ENCODE measurements at regions not wholly inside any gene's neighbourhood (a gene's known extent, or its start where the extent isn't known, plus 50 kb on each side); places are given as distances from the start of the nearest gene placed in this dataset.

- Histone ChIP-seq H3K27ac (ENCODE audit: low read depth, low read length) (no peak overlapping the region), H3K9me3 (ENCODE audit: insufficient read depth, low read depth, low read length) (no peaks in the 10 kb centered on the region), H3K27me3 (ENCODE audit: insufficient read depth, low read length) (no peaks in the 10 kb centered on the region), H3K36me3 (ENCODE audit: insufficient read depth, low read length) (no peaks in the 10 kb centered on the region), H3K9ac (ENCODE audit: low read depth, low read length) (no peak overlapping the region), H3K4me1 (ENCODE audit: insufficient read depth, low read length) (0 out of 2 replicates have a peak, but pooled peaks cover 3% of the 10 kb centered on the region), H3K4me3 (ENCODE audit: low read length) (no peak overlapping the region)
- WGBS = 50% methylated on average over 4 of the region's 5 CpGs
Measured at GRCh38 chr3:137259701-137260100, 301.9 kb downstream of the IL20RB start.

GRCh38 chr3:137264071-137264820, 306.5 kb downstream of the IL20RB start:
- Histone ChIP-seq H3K36me3 (ENCODE audit: insufficient read depth, low read length) (no peaks in the 10 kb centered on the region), H3K4me1 (ENCODE audit: insufficient read depth, low read length) (peaks cover 7% of the 10 kb centered on the region; the same call in 1 of the 2 replicates), H3K9me3 (ENCODE audit: insufficient read depth, low read depth, low read length) (no peaks in the 10 kb centered on the region), H3K4me3 (ENCODE audit: low read length) (no peak overlapping the region), H3K27me3 (ENCODE audit: insufficient read depth, low read length) (no peaks in the 10 kb centered on the region), H3K27ac (ENCODE audit: low read depth, low read length) (no peak overlapping the region), H3K9ac (ENCODE audit: low read depth, low read length) (no peak overlapping the region)
- 77% methylated on average over 14 of the region's 14 CpGs for WGBS

GRCh38 chr3:137264843-137265330, 307.1 kb downstream of the IL20RB start:
- WGBS = 93% methylated on average over 3 of the region's 3 CpGs
- H3K27ac ChIP-seq (ENCODE audit: low read depth, low read length) = no peak overlapping the region
- H3K36me3 ChIP-seq (ENCODE audit: insufficient read depth, low read length) = no peaks in the 10 kb centered on the region
- H3K27me3 ChIP-seq (ENCODE audit: insufficient read depth, low read length) = no peaks in the 10 kb centered on the region
- no peak overlapping the region for H3K9ac ChIP-seq (ENCODE audit: low read depth, low read length)
- peaks cover 10% of the 10 kb centered on the region for H3K4me1 ChIP-seq (ENCODE audit: insufficient read depth, low read length)
- no peak overlapping the region for H3K4me3 ChIP-seq (ENCODE audit: low read length)
- H3K9me3 ChIP-seq (ENCODE audit: insufficient read depth, low read depth, low read length) = no peaks in the 10 kb centered on the region

- Histone ChIP-seq H3K9ac (ENCODE audit: low read depth, low read length) (no peak overlapping the region), H3K36me3 (ENCODE audit: insufficient read depth, low read length) (no peaks in the 10 kb centered on the region), H3K27ac (ENCODE audit: low read depth, low read length) (no peak overlapping the region), H3K4me3 (ENCODE audit: low read length) (no peak overlapping the region), H3K27me3 (ENCODE audit: insufficient read depth, low read length) (no peaks in the 10 kb centered on the region), H3K4me1 (ENCODE audit: insufficient read depth, low read length) (peaks cover 8% of the 10 kb centered on the region), H3K9me3 (ENCODE audit: insufficient read depth, low read depth, low read length) (no peaks in the 10 kb centered on the region)
Measured at GRCh38 chr3:137282871-137283270, 325.1 kb downstream of the IL20RB start.

GRCh38 chr3:137285924-137286323, 328.1 kb downstream of the IL20RB start:
- H3K4me1 ChIP-seq (ENCODE audit: insufficient read depth, low read length) = peaks cover 8% of the 10 kb centered on the region
- no peak overlapping the region for H3K4me3 ChIP-seq (ENCODE audit: low read length)
- no peaks in the 10 kb centered on the region for H3K36me3 ChIP-seq (ENCODE audit: insufficient read depth, low read length)
- no peak overlapping the region for H3K9ac ChIP-seq (ENCODE audit: low read depth, low read length)
- no peak overlapping the region for H3K27ac ChIP-seq (ENCODE audit: low read depth, low read length)
- no peaks in the 10 kb centered on the region for H3K9me3 ChIP-seq (ENCODE audit: insufficient read depth, low read depth, low read length)
- no peaks in the 10 kb centered on the region for H3K27me3 ChIP-seq (ENCODE audit: insufficient read depth, low read length)
- 90% methylated on average over 2 of the region's 2 CpGs for WGBS

GRCh38 chr3:137293086-137293485, 335.3 kb downstream of the IL20RB start:
- Histone ChIP-seq H3K4me3 (ENCODE audit: low read length) (no peak overlapping the region), H3K36me3 (ENCODE audit: insufficient read depth, low read length) (no peaks in the 10 kb centered on the region), H3K9ac (ENCODE audit: low read depth, low read length) (no peak overlapping the region), H3K27me3 (ENCODE audit: insufficient read depth, low read length) (no peaks in the 10 kb centered on the region; the same call in 1 of the 2 replicates), H3K4me1 (ENCODE audit: insufficient read depth, low read length) (peaks cover 27% of the 10 kb centered on the region), H3K27ac (ENCODE audit: low read depth, low read length) (no peak overlapping the region), H3K9me3 (ENCODE audit: insufficient read depth, low read depth, low read length) (no peaks in the 10 kb centered on the region)
- 85% methylated on average over 1 of the region's 1 CpG for WGBS

- Histone ChIP-seq H3K4me3 (ENCODE audit: low read length) (no peak overlapping the region), H3K36me3 (ENCODE audit: insufficient read depth, low read length) (no peaks in the 10 kb centered on the region), H3K4me1 (ENCODE audit: insufficient read depth, low read length) (peaks cover 27% of the 10 kb centered on the region), H3K9me3 (ENCODE audit: insufficient read depth, low read depth, low read length) (no peaks in the 10 kb centered on the region), H3K9ac (ENCODE audit: low read depth, low read length) (no peak overlapping the region), H3K27ac (ENCODE audit: low read depth, low read length) (no peak overlapping the region; the same call in 1 of the 2 replicates), H3K27me3 (ENCODE audit: insufficient read depth, low read length) (no peaks in the 10 kb centered on the region; the same call in 1 of the 2 replicates)
- 79% methylated on average over 5 of the region's 5 CpGs for WGBS
Measured at GRCh38 chr3:137294139-137294538, 336.4 kb downstream of the IL20RB start.

- Histone ChIP-seq H3K4me3 (ENCODE audit: low read length) (no peak overlapping the region), H3K27ac (ENCODE audit: low read depth, low read length) (no peak overlapping the region; the same call in 1 of the 2 replicates), H3K4me1 (ENCODE audit: insufficient read depth, low read length) (peaks cover 27% of the 10 kb centered on the region), H3K27me3 (ENCODE audit: insufficient read depth, low read length) (no peaks in the 10 kb centered on the region; the same call in 1 of the 2 replicates), H3K36me3 (ENCODE audit: insufficient read depth, low read length) (no peaks in the 10 kb centered on the region), H3K9ac (ENCODE audit: low read depth, low read length) (no peak overlapping the region), H3K9me3 (ENCODE audit: insufficient read depth, low read depth, low read length) (no peaks in the 10 kb centered on the region)
- WGBS = no CpG with 5 or more reads among the region's 1 CpG
Measured at GRCh38 chr3:137294839-137295238, 337.1 kb downstream of the IL20RB start.

GRCh38 chr3:137295336-137295735, 337.6 kb downstream of the IL20RB start:
- Histone ChIP-seq H3K36me3 (ENCODE audit: insufficient read depth, low read length) (no peaks in the 10 kb centered on the region), H3K9me3 (ENCODE audit: insufficient read depth, low read depth, low read length) (no peaks in the 10 kb centered on the region), H3K27ac (ENCODE audit: low read depth, low read length) (no peak overlapping the region), H3K9ac (ENCODE audit: low read depth, low read length) (no peak overlapping the region), H3K4me1 (ENCODE audit: insufficient read depth, low read length) (peaks cover 27% of the 10 kb centered on the region), H3K4me3 (ENCODE audit: low read length) (no peak overlapping the region), H3K27me3 (ENCODE audit: insufficient read depth, low read length) (no peaks in the 10 kb centered on the region; the same call in 1 of the 2 replicates)
- WGBS = 89% methylated on average over 3 of the region's 3 CpGs

GRCh38 chr3:137296116-137296515, 338.3 kb downstream of the IL20RB start:
- H3K9me3 ChIP-seq (ENCODE audit: insufficient read depth, low read depth, low read length) = no peaks in the 10 kb centered on the region
- H3K4me1 ChIP-seq (ENCODE audit: insufficient read depth, low read length) = peaks cover 27% of the 10 kb centered on the region
- no peaks in the 10 kb centered on the region; the same call in 1 of the 2 replicates for H3K27me3 ChIP-seq (ENCODE audit: insufficient read depth, low read length)
- H3K36me3 ChIP-seq (ENCODE audit: insufficient read depth, low read length) = no peaks in the 10 kb centered on the region
- no peak overlapping the region for H3K4me3 ChIP-seq (ENCODE audit: low read length)
- no peak overlapping the region for H3K9ac ChIP-seq (ENCODE audit: low read depth, low read length)
- WGBS = 85% methylated on average over 2 of the region's 2 CpGs
- no peak overlapping the region for H3K27ac ChIP-seq (ENCODE audit: low read depth, low read length)

- Histone ChIP-seq H3K27ac (ENCODE audit: low read depth, low read length) (no peak overlapping the region), H3K4me1 (ENCODE audit: insufficient read depth, low read length) (peaks cover 27% of the 10 kb centered on the region), H3K4me3 (ENCODE audit: low read length) (no peak overlapping the region), H3K27me3 (ENCODE audit: insufficient read depth, low read length) (no peaks in the 10 kb centered on the region; the same call in 1 of the 2 replicates), H3K36me3 (ENCODE audit: insufficient read depth, low read length) (no peaks in the 10 kb centered on the region), H3K9me3 (ENCODE audit: insufficient read depth, low read depth, low read length) (no peaks in the 10 kb centered on the region), H3K9ac (ENCODE audit: low read depth, low read length) (no peak overlapping the region)
- WGBS = 92% methylated on average over 1 of the region's 1 CpG
Measured at GRCh38 chr3:137297770-137298169, 340.0 kb downstream of the IL20RB start.

All from HUES64 (cell line).